Mesothelial cell of epicardium (in vitro differentiated cells): ENCODE measurements at regions not wholly inside any gene's neighbourhood (a gene's known extent, or its start where the extent isn't known, plus 50 kb on each side); places are given as distances from the start of the nearest gene placed in this dataset.
"Not testable (repeated sequence)": the region's sequence is repeated elsewhere in the genome, so short reads cannot be mapped to it uniquely, and the experiment has no call there.

Experiments used
- DNase-seq, 2 experiments: peaks; one replicate each; pipeline ENCODE4 v3.0.0; 2021; ENCODE audit warnings: low spot score in 2 of 2; ENCODE audit not compliant: unreplicated experiment in 2 of 2
- H3K27ac Mint-ChIP-seq: 2 replicates; pipeline ENCODE4 v1.8.0; 2021; ENCODE audit warnings: mixed read lengths
- H3K27me3 Mint-ChIP-seq: 2 replicates; pipeline ENCODE4 v1.8.0; 2021; ENCODE audit warnings: low read depth, mixed read lengths
- H3K36me3 Mint-ChIP-seq: 2 replicates; pipeline ENCODE4 v1.8.0; 2021; ENCODE audit warnings: mixed read lengths
- H3K4me1 Mint-ChIP-seq: 2 replicates; pipeline ENCODE4 v1.8.0; 2021; ENCODE audit warnings: mixed read lengths
- H3K4me3 Mint-ChIP-seq: 2 replicates; pipeline ENCODE4 v1.8.0; 2021; ENCODE audit warnings: mild to moderate bottlenecking, moderate library complexity, mixed read lengths
- H3K9me3 Mint-ChIP-seq: 2 replicates; pipeline ENCODE4 v1.8.0; 2021; ENCODE audit warnings: mixed read lengths
- CTCF ChIP-seq: fragments of 200-600 bp; sonication (generic); IDR thresholded peaks from one replicate; pipeline ENCODE4 v1.5.0; 2021; ENCODE audit warnings: antibody characterized with exemption; ENCODE audit not compliant: unreplicated experiment

GRCh38 chrX:112197840-112198239 is 115.3 kb upstream of the TRPC5 start:
- Mint-ChIP-seq H3K4me1 (peaks cover 4% of the 10 kb centered on the region), H3K9me3 (no peaks in the 10 kb centered on the region), H3K36me3 (no peaks in the 10 kb centered on the region), H3K27me3 (peaks cover 1% of the 10 kb centered on the region), H3K4me3 (no peak overlapping the region), H3K27ac (peak overlapping the region; percentile 30)
- no peak for TF ChIP-seq CTCF
- DNase-seq, result no peak

GRCh38 chrX:112190646-112191045 is 108.1 kb upstream of the TRPC5 start:
- no peak overlapping the region for H3K4me3 Mint-ChIP-seq
- H3K4me1 Mint-ChIP-seq, result no peaks in the 10 kb centered on the region
- DNase-seq, result no peak
- no peak overlapping the region for H3K27ac Mint-ChIP-seq
- TF ChIP-seq CTCF, result no peak
- no peaks in the 10 kb centered on the region for H3K9me3 Mint-ChIP-seq
- H3K36me3 Mint-ChIP-seq, result no peaks in the 10 kb centered on the region
- H3K27me3 Mint-ChIP-seq, result no peaks in the 10 kb centered on the region

- H3K27ac Mint-ChIP-seq, DNase-seq, H3K27me3 Mint-ChIP-seq, H3K36me3 Mint-ChIP-seq, H3K4me1 Mint-ChIP-seq, H3K4me3 Mint-ChIP-seq: not testable (repeated sequence)
- peaks cover 10% of the 10 kb centered on the region for H3K9me3 Mint-ChIP-seq
These were observed 98.8 kb upstream of the TRPC5 start for GRCh38 chrX:112181361-112181760.

- peaks cover 10% of the 10 kb centered on the region for H3K27me3 Mint-ChIP-seq
- no peak for DNase-seq
- no peak for TF ChIP-seq CTCF
- no peak overlapping the region for H3K4me3 Mint-ChIP-seq
- H3K36me3 Mint-ChIP-seq, result no peaks in the 10 kb centered on the region
- H3K9me3 Mint-ChIP-seq, result peaks cover under 1% of the 10 kb centered on the region
- H3K4me1 Mint-ChIP-seq, result no peaks in the 10 kb centered on the region
- H3K27ac Mint-ChIP-seq, result no peak overlapping the region
These were observed 81.8 kb upstream of the TRPC5 start for GRCh38 chrX:112164420-112164819.

GRCh38 chrX:112163906-112164305 is 81.3 kb upstream of the TRPC5 start:
- Mint-ChIP-seq H3K4me3 (no peak overlapping the region), H3K4me1 (no peaks in the 10 kb centered on the region)

GRCh38 chrX:112148397-112148796 is 65.8 kb upstream of the TRPC5 start:
- Mint-ChIP-seq H3K36me3 (no peaks in the 10 kb centered on the region), H3K4me3 (no peak overlapping the region), H3K4me1 (peaks cover 3% of the 10 kb centered on the region), H3K27me3 (peaks cover 10% of the 10 kb centered on the region), H3K27ac (no peak overlapping the region), H3K9me3 (peaks cover 4% of the 10 kb centered on the region)
- no peak for TF ChIP-seq CTCF
- DNase-seq, result no peak

More at GRCh38 chrX:112163906-112164305, 81.3 kb upstream of the TRPC5 start:
- Mint-ChIP-seq H3K36me3 (no peaks in the 10 kb centered on the region), H3K27me3 (peaks cover 10% of the 10 kb centered on the region), H3K9me3 (no peaks in the 10 kb centered on the region), H3K27ac (no peak overlapping the region)
- no peak for TF ChIP-seq CTCF
- DNase-seq, result no peak
